ENCODE measurements at regions not wholly inside any gene's neighbourhood (a gene's known extent, or its start where the extent isn't known, plus 50 kb on each side); places are given as distances from the start of the nearest gene placed in this dataset.

- Histone ChIP-seq H3K4me3 (ENCODE audit: low read depth, low read length) (no peak overlapping the region), H3K36me3 (no peaks in the 10 kb centered on the region), H3K27ac (no peak overlapping the region), H3K9me3 (ENCODE audit: severe bottlenecking) (no peaks in the 10 kb centered on the region), H3K27me3 (ENCODE audit: insufficient read depth, low read depth, severe bottlenecking) (no peaks in the 10 kb centered on the region)
- no peak for DNase-seq
- TF ChIP-seq CTCF (IDR thresholded peaks at IDR 0.05; ENCODE audit: low read depth, low read length), result no peak
These were observed 626.1 kb downstream of the HDGFL1 start for GRCh38 chr6:23195487-23195886.

DNA sequence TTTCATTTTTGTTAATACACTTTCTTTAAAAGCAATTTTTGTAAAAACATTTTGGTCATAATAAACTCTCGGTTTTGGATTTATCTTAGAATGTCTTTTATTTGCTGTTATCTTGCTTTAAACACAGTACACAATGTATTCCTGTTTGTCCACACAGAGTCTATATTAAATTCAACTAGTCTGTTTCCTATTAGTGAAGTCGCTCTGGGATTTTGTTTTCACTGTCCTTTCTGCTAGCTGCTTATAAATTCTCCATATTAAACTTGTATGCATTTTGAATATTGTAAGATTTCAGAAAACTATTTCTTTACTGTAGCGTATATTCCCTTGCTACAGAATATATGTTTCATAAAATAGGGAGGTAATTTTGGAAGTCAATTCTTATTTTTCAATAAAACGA lies 630.2 kb downstream of the HDGFL1 start:
- DNase-seq, result no peak
- Histone ChIP-seq H3K9me3 (ENCODE audit: severe bottlenecking) (no peaks in the 10 kb centered on the region), H3K27ac (no peak overlapping the region), H3K36me3 (no peaks in the 10 kb centered on the region), H3K27me3 (ENCODE audit: insufficient read depth, low read depth, severe bottlenecking) (no peaks in the 10 kb centered on the region), H3K4me3 (ENCODE audit: low read depth, low read length) (no peak overlapping the region)
- TF ChIP-seq CTCF (IDR thresholded peaks at IDR 0.05; ENCODE audit: low read depth, low read length), result no peak

DNA sequence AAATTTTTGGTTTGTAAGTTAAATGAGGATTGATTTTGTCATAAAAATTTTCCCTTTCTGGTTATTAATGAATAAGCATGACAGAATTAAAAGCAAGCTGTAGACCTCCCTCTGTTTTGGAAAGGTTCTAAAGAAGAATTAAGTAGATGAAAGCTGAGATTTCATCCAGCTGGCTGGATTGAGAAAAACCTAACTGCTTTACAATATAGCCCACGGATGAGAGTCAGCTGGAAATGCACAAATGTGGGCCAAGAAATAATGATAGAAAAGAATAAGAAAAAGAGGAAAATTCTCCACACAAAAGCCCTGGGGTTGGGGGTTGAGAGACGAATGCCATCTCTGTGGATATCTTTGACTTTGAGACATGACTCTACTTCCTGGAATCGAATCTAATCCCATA lies 631.6 kb downstream of the HDGFL1 start:
- H3K27ac ChIP-seq, result no peak overlapping the region
- no peak for TF ChIP-seq CTCF (IDR thresholded peaks at IDR 0.05; ENCODE audit: low read depth, low read length)
- no peak for DNase-seq
- H3K27me3 ChIP-seq (ENCODE audit: insufficient read depth, low read depth, severe bottlenecking), result no peaks in the 10 kb centered on the region
- H3K9me3 ChIP-seq (ENCODE audit: severe bottlenecking), result no peaks in the 10 kb centered on the region
- H3K4me3 ChIP-seq (ENCODE audit: low read depth, low read length), result no peak overlapping the region
- H3K36me3 ChIP-seq, result no peaks in the 10 kb centered on the region

DNA sequence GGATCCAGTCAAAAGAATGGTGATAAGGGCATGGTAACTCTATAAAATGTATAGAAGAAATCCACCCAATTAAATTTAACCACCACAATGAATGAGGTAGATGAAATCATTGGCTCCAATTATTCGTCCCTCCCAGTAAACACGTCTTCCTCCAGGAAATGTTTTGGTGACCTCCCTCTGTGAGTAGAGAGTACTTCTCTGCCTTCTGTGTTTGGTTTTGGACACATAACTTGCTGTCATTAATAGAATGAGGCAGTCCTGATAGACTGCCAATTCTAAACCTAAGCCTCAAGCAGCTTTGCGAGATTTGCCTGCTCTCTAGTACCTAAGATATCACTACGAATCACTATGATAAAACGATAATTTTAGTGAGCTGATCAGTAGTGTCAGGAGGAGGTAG lies 632.8 kb downstream of the HDGFL1 start:
- no peak overlapping the region for H3K27ac ChIP-seq
- H3K27me3 ChIP-seq (ENCODE audit: insufficient read depth, low read depth, severe bottlenecking), result no peaks in the 10 kb centered on the region
- TF ChIP-seq CTCF (IDR thresholded peaks at IDR 0.05; ENCODE audit: low read depth, low read length), result no peak
- H3K4me3 ChIP-seq (ENCODE audit: low read depth, low read length), result no peak overlapping the region
- peaks cover 2% of the 10 kb centered on the region for H3K9me3 ChIP-seq (ENCODE audit: severe bottlenecking)
- no peaks in the 10 kb centered on the region for H3K36me3 ChIP-seq
- DNase-seq, result no peak

DNA sequence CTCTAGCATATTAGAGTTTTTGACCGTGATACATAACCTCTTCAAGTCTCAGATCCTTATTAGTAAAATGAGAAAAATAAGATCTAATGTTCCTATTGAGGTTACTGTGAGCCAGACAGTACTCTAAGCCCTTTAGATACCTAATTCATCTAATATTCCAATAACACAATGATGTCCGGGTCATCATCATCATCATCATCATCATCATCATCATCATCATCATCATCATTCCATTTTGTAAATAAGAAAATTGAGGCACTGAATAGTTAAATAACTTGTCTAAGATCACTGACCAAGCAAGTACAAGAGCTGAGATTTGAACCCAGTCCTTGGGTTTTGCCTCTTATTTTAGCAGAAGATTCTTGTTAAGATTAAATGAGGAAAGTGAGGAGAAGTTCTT lies 643.0 kb downstream of the HDGFL1 start:
- no peak for DNase-seq
- no peak for TF ChIP-seq CTCF (IDR thresholded peaks at IDR 0.05; ENCODE audit: low read depth, low read length)
- Histone ChIP-seq H3K27ac (no peak overlapping the region), H3K4me3 (ENCODE audit: low read depth, low read length) (no peak overlapping the region), H3K36me3 (no peaks in the 10 kb centered on the region), H3K9me3 (ENCODE audit: severe bottlenecking) (peaks cover 6% of the 10 kb centered on the region), H3K27me3 (ENCODE audit: insufficient read depth, low read depth, severe bottlenecking) (no peaks in the 10 kb centered on the region)

DNA sequence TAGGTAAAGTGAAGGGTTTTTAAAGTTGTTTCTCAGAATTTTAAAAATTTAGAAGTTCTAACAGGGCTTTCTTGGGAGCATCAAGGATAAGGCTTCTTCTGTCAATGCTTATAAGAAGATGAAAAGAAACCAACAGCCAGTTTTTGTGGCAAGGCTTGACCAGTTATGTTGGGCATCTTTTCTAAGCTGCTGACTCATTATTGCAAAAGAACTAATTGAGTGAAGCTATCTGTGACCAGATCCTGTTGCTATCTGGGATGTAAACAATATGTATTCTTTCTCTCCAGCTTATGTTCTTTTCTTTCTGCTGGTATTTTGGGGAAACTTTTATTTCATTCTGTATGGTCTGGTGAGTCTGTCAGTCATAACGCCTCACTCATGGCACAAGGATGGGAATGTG lies 643.8 kb downstream of the HDGFL1 start:
- TF ChIP-seq CTCF (IDR thresholded peaks at IDR 0.05; ENCODE audit: low read depth, low read length), result no peak
- no peaks in the 10 kb centered on the region for H3K9me3 ChIP-seq (ENCODE audit: severe bottlenecking)
- H3K4me3 ChIP-seq (ENCODE audit: low read depth, low read length), result no peak overlapping the region
- H3K27ac ChIP-seq, result no peak overlapping the region
- H3K36me3 ChIP-seq, result no peaks in the 10 kb centered on the region
- DNase-seq, result no peak
- no peaks in the 10 kb centered on the region for H3K27me3 ChIP-seq (ENCODE audit: insufficient read depth, low read depth, severe bottlenecking)
